Panc1 (cell line): ENCODE measurements at regions not wholly inside any gene's neighbourhood (a gene's known extent, or its start where the extent isn't known, plus 50 kb on each side); places are given as distances from the start of the nearest gene placed in this dataset.

Source experiments
- ATAC-seq: fragments of 200-7000 bp; cut with Tn5 transposase; 2 replicates; pipeline ENCODE4 v1.9.1; 2020; ENCODE audit warnings: mild to moderate bottlenecking, moderate library complexity
- BruUV-seq: library from RNA; stranded (reverse); fragments of 400-500 nt; replicated peaks from 2 replicates; lab custom pipeline; 2021; lab: Mats Ljungman, UMichigan
- CTCF ChIA-PET: fragments of 300-600 bp; sonication (Branson Sonifier 250); formaldehyde crosslinking; loops from one replicate; lab custom pipeline; 2022; ENCODE audit warnings: antibody characterized with exemption; lab: Charles Lee
- POLR2A ChIA-PET: fragments of 300-600 bp; sonication (Branson Sonifier 250); formaldehyde crosslinking; loops from one replicate; lab custom pipeline; 2022; ENCODE audit warnings: antibody characterized with exemption; lab: Charles Lee
- DNase-seq: peaks from one replicate; pipeline ENCODE4 v3.0.0-alpha.2; 2010; ENCODE audit warnings: low read depth, low spot score
- H3K27ac ChIP-seq: 2 replicates; pipeline ENCODE4 v1.5.1; 2011; ENCODE audit warnings: mild to moderate bottlenecking, low read length, inconsistent platforms
- H3K27me3 ChIP-seq: fragments of 200-500 bp; sonication (Bioruptor generic); 2 replicates; pipeline ENCODE4 v1.6.0; 2014; ENCODE audit warnings: low read length, inconsistent platforms; ENCODE audit not compliant: control insufficient read depth, insufficient read depth
- H3K36me3 ChIP-seq: fragments of 200-500 bp; sonication (Bioruptor generic); 2 replicates; pipeline ENCODE4 v1.5.1; 2014; ENCODE audit warnings: inconsistent platforms, mild to moderate bottlenecking, low read length, moderate library complexity; ENCODE audit not compliant: control insufficient read depth, insufficient read depth
- H3K4me1 ChIP-seq: 2 replicates; pipeline ENCODE4 v1.5.1; 2011; ENCODE audit warnings: inconsistent platforms, mild to moderate bottlenecking, low read length, moderate library complexity; ENCODE audit not compliant: control insufficient read depth, insufficient read depth
- H3K4me3 ChIP-seq, 2 experiments: 2 replicates each; pipeline ENCODE4 v1.5.1; 2011 to 2012; ENCODE audit warnings: low read depth in 2 of 2, low read length in 2 of 2, mild to moderate bottlenecking in 2 of 2, inconsistent platforms in 1 of 2, moderate library complexity in 1 of 2
- H3K9me3 ChIP-seq: fragments of 200-500 bp; sonication (Bioruptor generic); 2 replicates; pipeline ENCODE4 v1.5.1; 2014; ENCODE audit warnings: low read depth, mild to moderate bottlenecking, inconsistent platforms, low read length, moderate library complexity; ENCODE audit not compliant: control insufficient read depth, insufficient read depth
- POLR2AphosphoS5 ChIP-seq: IDR thresholded peaks from 2 replicates; pipeline ENCODE4 v1.6.1; 2012; ENCODE audit warnings: mild to moderate bottlenecking, low read depth, low read length, moderate library complexity
- REST ChIP-seq, 2 experiments: IDR thresholded peaks; 2 replicates each; pipeline ENCODE4 v1.6.1; 2011 to 2012; ENCODE audit warnings: low read depth in 2 of 2, control low read depth in 1 of 2, low read length in 1 of 2, mild to moderate bottlenecking in 1 of 2, moderate library complexity in 1 of 2; ENCODE audit not compliant: insufficient read depth in 1 of 2
- SIN3A ChIP-seq: IDR thresholded peaks from 2 replicates; pipeline ENCODE4 v1.6.1; 2012; ENCODE audit warnings: low read depth, mild to moderate bottlenecking, low read length, moderate library complexity, borderline replicate concordance; ENCODE audit not compliant: insufficient read depth
- TCF7L2 ChIP-seq: IDR thresholded peaks from 2 replicates; pipeline ENCODE4 v1.6.1; 2011; ENCODE audit warnings: mild to moderate bottlenecking, low read depth, low read length, inconsistent platforms
- in situ Hi-C: cut with HindIII; loops from 2 replicates; pipeline ENCODE4 v1.10.0; 2016; ENCODE audit warnings: low sequenced_read_pairs, low pct_unique_long_range_greater_than_20kb
- intact Hi-C: fragments of 100-400 bp; cut with micrococcal nuclease; formaldehyde crosslinking; loops from one replicate; pipeline ENCODE4 v1.10.0; 2022; ENCODE audit not compliant: unreplicated experiment
- TF ChIP-seq, protein P1 (sequence below): fragments of 450-650 bp; IDR thresholded peaks from 2 replicates; pipeline ENCODE4 v1.5.1; 2017; ENCODE audit warnings: mild to moderate bottlenecking

- ATAC-seq (no peak), DNase-seq (no peak)
- Histone ChIP-seq H3K27ac (no peak overlapping the region), H3K4me3 (no peak overlapping the region), H3K27me3 (no peaks in the 10 kb centered on the region), H3K9me3 (no peaks in the 10 kb centered on the region; the same call in 1 of the 2 replicates), H3K36me3 (no peaks in the 10 kb centered on the region), H3K4me1 (no peaks in the 10 kb centered on the region)
- in situ Hi-C loops, result no loop called here
- TF ChIP-seq POLR2AphosphoS5 (no peak), SIN3A (no peak), TCF7L2 (no peak)
- intact Hi-C loops, result no loop called here
- POLR2A ChIA-PET, result no interaction called here
- CTCF ChIA-PET, result no interaction called here
- BruUV-seq, result no TSS peak
These were observed 297.1 kb upstream of the MME start for GRCh38 chr3:154783061-154783460.

GRCh38 chr3:154782151-154782550 is 298.0 kb upstream of the MME start:
- Histone ChIP-seq H3K4me3 (no peak overlapping the region), H3K9me3 (no peaks in the 10 kb centered on the region; the same call in 1 of the 2 replicates), H3K4me1 (no peaks in the 10 kb centered on the region), H3K27ac (no peak overlapping the region), H3K36me3 (no peaks in the 10 kb centered on the region), H3K27me3 (no peaks in the 10 kb centered on the region)
- BruUV-seq, result no TSS peak
- no peak for TF ChIP-seq TCF7L2
- TF ChIP-seq POLR2AphosphoS5, result no peak
- TF ChIP-seq, protein P1, sequence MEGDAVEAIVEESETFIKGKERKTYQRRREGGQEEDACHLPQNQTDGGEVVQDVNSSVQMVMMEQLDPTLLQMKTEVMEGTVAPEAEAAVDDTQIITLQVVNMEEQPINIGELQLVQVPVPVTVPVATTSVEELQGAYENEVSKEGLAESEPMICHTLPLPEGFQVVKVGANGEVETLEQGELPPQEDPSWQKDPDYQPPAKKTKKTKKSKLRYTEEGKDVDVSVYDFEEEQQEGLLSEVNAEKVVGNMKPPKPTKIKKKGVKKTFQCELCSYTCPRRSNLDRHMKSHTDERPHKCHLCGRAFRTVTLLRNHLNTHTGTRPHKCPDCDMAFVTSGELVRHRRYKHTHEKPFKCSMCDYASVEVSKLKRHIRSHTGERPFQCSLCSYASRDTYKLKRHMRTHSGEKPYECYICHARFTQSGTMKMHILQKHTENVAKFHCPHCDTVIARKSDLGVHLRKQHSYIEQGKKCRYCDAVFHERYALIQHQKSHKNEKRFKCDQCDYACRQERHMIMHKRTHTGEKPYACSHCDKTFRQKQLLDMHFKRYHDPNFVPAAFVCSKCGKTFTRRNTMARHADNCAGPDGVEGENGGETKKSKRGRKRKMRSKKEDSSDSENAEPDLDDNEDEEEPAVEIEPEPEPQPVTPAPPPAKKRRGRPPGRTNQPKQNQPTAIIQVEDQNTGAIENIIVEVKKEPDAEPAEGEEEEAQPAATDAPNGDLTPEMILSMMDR, result no peak
- TF ChIP-seq REST (IDR thresholded peaks at IDR 0.05; ENCODE audit: insufficient read depth in 1 of 2, low read depth in 2 of 2, low read length in 1 of 2), result no peak
- TF ChIP-seq SIN3A, result no peak
- CTCF ChIA-PET, result no interaction called here
- in situ Hi-C loops (no loop called here), intact Hi-C loops (no loop called here)
- POLR2A ChIA-PET, result no interaction called here
- DNase-seq (no peak), ATAC-seq (no peak)

- no peaks in the 10 kb centered on the region for H3K4me1 ChIP-seq
- no peaks in the 10 kb centered on the region for H3K27me3 ChIP-seq
- ChIA-PET POLR2A (no interaction called here), CTCF (no interaction called here)
- DNase-seq (no peak), ATAC-seq (no peak)
- no peaks in the 10 kb centered on the region for H3K36me3 ChIP-seq
- TF ChIP-seq POLR2AphosphoS5, result no peak
- no peak for TF ChIP-seq TCF7L2
- BruUV-seq, result no TSS peak
- intact Hi-C loops (no loop called here), in situ Hi-C loops (no loop called here)
- H3K27ac ChIP-seq, result no peak overlapping the region
- H3K9me3 ChIP-seq, result no peaks in the 10 kb centered on the region; the same call in 1 of the 2 replicates
- H3K4me3 ChIP-seq, result no peak overlapping the region
These were observed 298.5 kb upstream of the MME start for GRCh38 chr3:154781595-154781994.
